ENCODE measurements at regions not wholly inside any gene's neighbourhood (a gene's known extent, or its start where the extent isn't known, plus 50 kb on each side); places are given as distances from the start of the nearest gene placed in this dataset.

GRCh38 chr9:10999646-11000045 lies 386.8 kb upstream of the PTPRD start:
- no peak for DNase-seq

DNA sequence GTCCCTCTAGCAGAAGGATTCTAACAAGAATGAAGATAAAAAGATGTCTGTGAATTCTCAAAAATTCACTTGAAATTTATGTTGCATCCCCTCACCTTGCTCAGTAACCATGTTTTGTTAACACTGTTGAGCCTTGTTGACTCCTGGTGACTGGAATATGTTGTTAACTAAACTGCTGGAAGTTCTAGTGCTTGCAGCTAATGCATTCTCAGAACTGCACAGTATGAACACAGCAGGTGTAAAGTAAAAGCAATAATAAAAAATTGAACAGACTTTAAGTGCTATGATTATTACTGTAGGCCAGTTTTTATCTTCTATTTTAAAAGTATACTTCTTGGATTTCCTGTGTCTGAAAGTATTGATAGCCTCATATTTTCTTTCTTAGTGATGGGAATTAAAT lies 388.7 kb upstream of the PTPRD start:
- no peak for DNase-seq

GRCh38 chr9:11002705-11003104 lies 389.9 kb upstream of the PTPRD start:
- no peak for DNase-seq

- no peak for DNase-seq
Measured at GRCh38 chr9:11003836-11004235, 391.0 kb upstream of the PTPRD start.

- DNase-seq, result no peak
Measured at GRCh38 chr9:11011696-11012095, 398.9 kb upstream of the PTPRD start.

DNA sequence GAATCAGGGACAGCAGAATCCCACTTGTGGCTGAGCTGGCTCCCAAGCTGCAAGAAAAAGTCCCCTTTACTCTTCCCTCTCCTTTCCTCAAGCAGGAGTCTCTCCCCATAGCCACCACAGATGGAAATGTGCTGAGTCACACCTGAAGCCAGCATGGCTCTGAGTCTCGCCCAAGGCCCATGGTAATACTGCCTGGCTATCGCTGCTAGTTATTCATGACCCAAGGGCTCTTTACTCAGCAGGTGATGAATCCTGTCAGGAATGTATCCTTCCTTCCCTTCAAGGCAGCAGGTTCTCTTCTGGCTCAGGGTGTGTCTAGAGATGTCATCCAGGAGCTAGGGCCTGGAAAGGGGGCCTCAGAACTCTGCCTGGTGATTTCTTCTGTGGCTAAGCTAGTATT lies 403.3 kb upstream of the PTPRD start:
- no peak for DNase-seq

DNA sequence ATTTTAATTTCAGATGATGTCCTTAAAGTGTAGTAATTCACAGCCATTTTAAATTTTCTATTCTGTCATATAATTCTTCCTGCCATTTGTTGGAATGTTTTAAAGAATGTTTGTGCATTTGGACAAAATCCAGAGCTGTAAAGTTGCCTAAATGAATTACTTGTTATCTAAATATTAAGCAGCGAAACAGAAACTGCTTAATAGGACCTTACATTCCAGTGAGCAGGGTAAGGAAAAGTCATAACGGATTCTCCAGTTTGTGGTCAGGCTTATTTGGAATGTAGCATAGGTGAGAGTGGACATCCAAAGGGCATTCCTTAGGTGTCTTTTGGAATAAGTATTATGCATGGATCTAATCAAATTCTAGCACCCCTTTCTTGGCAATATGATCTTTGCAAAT lies 410.4 kb upstream of the PTPRD start:
- no peak for DNase-seq

- DNase-seq, result no peak
Measured at GRCh38 chr9:11025775-11026174, 413.0 kb upstream of the PTPRD start.

DNA sequence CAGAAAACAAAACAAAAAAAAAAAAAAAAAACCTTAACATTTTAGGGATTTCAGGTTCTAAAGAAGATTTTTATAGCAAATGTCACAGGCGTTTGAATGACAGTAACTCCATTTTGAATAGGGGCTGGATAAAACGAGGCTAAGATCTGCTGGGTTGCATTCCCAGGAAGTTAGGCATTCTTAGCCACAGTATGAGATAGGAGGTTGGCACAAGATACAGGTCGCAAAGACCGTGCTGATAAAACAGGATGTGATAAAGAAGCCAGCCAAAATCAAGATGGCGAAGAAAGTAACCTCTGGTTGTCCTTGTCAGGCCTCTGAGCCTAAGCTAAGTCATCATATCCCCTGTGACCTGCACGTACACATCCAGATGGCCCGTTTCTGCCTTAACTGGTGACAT lies 425.6 kb upstream of the PTPRD start:
- no peak for DNase-seq

DNA sequence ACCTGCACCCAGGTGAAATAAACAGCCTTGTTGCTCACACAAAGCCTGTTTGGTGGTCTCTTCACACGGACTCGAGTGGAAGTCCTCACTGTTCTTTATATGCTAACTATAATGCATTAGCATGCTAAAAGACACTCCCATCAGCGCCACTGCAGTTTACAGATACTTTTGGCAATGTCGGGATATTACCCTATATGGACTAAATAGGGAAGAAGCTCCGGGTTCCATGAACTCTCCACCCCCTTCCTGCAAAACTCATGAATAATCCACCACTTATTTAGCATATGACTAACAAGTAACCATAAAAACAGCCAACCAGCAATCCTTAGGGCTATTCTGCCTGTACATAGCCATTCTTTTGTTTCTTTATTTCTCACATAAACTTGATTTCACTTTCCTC lies 426.2 kb upstream of the PTPRD start:
- no peak for DNase-seq

GRCh38 chr9:11045589-11045988 lies 432.8 kb upstream of the PTPRD start:
- DNase-seq, result no peak

- no peak for DNase-seq
Measured at GRCh38 chr9:11063263-11063662, 450.5 kb upstream of the PTPRD start.

DNA sequence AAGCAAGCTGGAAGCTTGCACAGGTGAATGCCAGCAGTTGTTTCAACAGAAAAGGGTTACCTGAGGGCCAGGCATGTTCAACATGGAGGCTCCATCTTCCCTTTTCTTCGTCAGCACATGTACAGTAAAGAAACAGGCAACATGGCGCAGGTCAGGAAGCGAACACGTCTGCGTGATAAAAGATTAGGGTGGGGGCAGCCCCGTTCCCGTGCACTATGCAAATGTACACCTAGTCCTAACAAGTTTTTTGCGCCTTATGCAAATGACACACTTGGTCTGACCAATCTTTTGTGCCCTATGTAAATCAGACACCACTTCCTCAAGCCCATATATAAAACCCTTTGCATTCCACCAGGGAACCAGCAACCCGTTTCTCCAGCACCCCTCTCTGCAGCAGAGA lies 452.1 kb upstream of the PTPRD start:
- no peak for DNase-seq

DNA sequence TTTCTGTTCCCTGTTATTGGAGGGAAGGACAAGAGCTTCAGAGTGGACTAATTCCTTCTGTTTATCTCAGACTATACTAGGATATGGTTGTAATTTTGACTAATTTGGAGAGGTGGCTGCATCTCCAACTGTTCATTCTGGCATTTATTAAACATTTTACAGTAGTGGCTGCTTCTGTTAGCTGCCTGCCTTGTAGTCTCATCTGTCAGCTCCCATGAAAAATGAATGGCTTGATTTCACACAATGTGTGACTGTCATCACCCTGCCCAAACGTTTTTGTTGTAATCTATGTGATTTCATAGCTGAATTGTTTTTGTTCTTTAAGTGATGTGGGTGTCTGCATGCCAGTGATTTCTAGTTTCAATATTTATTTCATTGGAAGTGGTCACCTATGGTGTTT lies 459.4 kb upstream of the PTPRD start:
- no peak for DNase-seq

GRCh38 chr9:11086561-11086960 lies 473.8 kb upstream of the PTPRD start:
- no peak for DNase-seq

GRCh38 chr9:11088821-11089374 lies 476.1 kb upstream of the PTPRD start:
- no peak for DNase-seq

- no peak for DNase-seq
Measured at GRCh38 chr9:11092974-11093373, 480.2 kb upstream of the PTPRD start.

- no peak for DNase-seq
Measured at GRCh38 chr9:11097020-11097419, 484.2 kb upstream of the PTPRD start.

- DNase-seq, result no peak
Measured at GRCh38 chr9:11103525-11103924, 490.7 kb upstream of the PTPRD start.

DNA sequence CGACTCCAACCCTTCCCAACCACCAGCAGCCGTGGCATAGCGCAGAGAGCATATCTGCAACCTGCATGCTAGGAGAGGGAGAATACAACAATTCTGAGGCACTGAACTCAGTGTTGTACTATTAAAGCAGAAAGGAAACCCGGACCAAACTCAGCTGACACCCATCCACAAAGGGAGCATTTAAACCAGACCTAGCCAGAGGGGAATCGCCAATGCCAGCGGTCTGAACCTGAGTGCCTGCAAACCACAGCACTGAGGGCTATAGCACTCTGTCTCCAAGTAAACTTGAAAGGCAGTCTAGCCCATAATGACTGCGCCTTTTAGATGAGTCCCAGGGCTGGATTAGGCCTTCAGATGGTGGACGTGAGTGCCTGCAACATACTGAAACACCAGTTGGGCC lies 494.4 kb upstream of the PTPRD start:
- no peak for DNase-seq

DNA sequence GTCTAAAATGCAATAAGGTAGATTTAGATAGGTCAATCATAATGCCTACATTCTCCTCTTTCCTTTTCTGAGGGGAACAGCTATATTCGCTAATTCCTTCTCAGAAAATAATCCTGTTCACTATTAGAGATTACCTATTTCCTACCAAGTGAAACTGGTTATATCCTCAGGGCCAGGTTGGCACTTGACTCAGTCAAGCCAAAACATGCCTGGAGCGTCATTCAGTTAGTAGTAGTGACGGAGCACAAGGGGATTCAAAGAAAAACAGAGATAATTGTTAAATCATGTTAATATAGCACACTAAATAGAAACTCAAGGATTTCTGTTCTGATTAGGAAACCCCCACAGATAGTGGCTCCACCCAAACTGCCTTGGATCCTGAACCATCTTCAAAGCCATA lies 515.4 kb upstream of the PTPRD start:
- no peak for DNase-seq

DNA sequence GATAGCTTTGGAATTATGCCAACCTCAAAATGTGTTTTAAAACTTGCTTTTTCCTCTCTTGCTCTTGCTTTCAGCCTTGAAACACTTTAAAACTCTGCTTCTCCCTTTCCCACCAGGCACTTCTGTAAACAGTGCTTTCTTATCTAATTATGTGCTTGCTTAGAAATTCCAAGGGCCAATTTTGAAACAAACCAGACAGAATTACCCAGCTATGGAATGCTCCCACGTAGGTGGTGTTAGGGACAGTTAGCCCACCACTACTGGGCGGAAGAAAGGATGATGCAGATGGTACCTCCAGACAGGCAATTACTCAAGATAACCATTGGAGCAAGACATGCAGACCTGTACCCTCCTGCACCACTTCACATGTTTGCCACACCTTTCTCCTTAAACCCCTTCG lies 523.0 kb upstream of the PTPRD start:
- no peak for DNase-seq

DNA sequence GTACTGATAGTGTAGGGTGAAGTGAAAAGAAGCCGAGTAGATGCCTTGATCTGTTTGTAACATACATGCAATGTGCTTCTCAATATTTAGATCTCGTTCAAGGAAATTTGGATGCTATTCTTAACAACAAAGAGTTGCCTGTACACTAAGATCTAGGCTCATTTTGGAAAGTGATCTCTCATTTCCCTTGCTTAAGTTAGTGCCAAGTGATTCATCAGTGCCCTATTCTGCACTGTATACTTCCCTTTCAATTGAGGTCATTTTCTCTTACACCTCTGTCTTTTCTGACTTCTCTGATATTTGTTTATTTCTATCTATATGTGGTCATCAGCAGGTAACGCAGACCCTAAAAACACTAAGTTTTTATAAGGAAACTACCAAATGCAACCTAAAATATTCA lies 528.6 kb upstream of the PTPRD start:
- no peak for DNase-seq

GRCh38 chr9:11142965-11143738 lies 530.4 kb upstream of the PTPRD start:
- no peak for DNase-seq
